Ramos (cell line): ENCODE measurements at regions not wholly inside any gene's neighbourhood (a gene's known extent, or its start where the extent isn't known, plus 50 kb on each side); places are given as distances from the start of the nearest gene placed in this dataset.
"Not testable (repeated sequence)": the region's sequence is repeated elsewhere in the genome, so short reads cannot be mapped to it uniquely, and the experiment has no call there.

Experiments
- in situ Hi-C: fragments of 300-500 bp; cut with MboI; formaldehyde crosslinking; loops from one replicate; pipeline ENCODE4 v1.14.3; 2022; ENCODE audit warnings: low sequenced_read_pairs; ENCODE audit not compliant: unreplicated experiment

- in situ Hi-C loops: no loop called here
These were observed 379.6 kb downstream of the MLLT3 start for GRCh38 chr9:20242510-20243189.

DNA sequence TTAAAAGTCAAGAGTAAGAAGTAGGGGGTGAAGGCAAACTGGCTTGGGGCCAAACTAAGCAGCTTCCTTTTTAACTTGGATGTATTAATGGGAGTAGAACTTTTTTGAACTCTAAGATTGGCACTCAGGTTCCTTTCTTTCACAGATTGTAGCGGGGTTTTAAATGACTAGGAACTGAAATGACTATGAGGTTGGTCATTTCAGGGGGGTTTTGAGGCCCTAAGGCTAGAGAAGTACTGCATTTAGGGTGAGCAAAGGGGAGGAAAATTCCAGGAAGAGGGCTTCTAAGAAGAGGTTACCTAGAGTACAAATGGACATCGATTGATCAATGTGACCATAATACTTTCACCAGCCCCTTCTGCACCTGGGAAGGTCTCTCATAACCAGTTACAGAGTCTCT is 381.8 kb downstream of the MLLT3 start:
- in situ Hi-C loops: no loop called here

DNA sequence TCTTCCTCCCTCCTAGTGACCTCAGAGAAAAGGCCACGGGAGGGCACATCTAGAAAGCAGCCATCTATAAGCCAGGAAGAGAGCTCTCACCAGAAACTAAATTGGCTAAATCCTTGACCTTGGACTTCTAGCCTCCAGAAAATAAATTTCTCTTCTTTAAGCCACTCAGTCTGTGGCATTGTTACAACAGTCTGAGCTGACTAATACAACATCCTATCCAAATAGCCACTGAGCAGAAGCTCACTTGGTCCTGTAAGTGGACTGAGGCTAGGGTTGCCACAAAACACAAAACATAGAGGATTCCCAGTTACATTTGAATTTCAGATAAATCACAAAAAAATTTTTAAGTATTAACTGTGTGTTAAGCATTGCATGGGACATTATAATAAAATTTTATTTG is 383.4 kb downstream of the MLLT3 start:
- in situ Hi-C loops: no loop called here

DNA sequence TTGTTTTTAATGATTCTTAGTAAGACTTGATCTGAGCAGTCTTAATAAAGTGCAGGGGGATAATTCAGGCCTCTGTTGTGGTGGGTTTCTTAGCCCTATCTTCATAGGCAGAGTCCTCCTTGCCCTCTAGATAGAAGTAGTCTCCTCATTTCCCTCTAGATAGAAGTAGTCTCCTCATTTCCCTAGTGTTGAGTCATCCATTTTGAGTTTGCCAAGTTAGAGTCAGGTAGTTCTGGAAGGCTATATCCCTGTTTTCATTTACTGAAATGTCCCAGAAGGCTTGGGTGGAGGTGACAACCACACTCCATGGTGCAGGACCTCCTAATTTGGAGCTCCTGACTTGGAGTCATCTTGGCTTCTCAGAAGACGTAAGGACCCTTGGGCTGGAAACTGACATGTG is 384.6 kb downstream of the MLLT3 start:
- in situ Hi-C loops: no loop called here

DNA sequence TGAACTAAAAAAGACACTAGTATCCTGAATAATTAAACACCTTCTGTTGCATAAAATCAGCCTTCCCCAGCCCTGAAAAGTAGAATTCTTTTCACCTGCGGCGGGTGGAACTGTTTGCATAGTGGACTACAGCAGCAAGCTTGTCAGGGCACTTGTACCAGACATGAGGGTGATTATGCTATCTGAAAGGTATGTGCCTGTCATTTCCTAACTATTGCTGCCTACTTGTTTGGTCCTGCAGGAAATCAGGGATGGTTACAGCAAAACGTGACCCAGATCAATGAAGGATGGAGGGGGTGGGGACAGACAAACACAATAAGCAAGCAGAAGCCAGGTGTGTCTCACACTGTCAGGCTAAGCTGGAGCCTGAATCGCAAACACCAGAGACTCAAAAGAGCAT is 385.6 kb downstream of the MLLT3 start:
- in situ Hi-C loops: no loop called here

DNA sequence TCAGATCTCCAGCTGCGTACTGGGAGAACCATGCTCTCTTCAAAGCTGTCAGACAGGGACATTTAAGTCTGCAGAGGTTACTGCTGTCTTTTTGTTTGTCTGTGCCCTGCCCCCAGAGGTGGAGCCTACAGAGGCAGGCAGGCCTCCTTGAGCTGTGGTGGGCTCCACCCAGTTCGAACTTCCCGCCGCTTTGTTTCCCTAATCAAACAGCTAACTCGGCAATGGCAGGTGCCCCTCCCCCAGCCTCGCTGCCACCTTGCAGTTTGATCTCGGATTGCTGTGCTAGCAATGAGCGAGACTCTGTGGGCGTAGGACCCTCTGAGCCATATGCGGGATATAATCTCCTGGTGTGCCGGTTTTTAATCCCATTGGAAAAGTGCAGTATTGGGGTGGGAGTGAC is 387.1 kb downstream of the MLLT3 start:
- in situ Hi-C loops: not testable (repeated sequence)

DNA sequence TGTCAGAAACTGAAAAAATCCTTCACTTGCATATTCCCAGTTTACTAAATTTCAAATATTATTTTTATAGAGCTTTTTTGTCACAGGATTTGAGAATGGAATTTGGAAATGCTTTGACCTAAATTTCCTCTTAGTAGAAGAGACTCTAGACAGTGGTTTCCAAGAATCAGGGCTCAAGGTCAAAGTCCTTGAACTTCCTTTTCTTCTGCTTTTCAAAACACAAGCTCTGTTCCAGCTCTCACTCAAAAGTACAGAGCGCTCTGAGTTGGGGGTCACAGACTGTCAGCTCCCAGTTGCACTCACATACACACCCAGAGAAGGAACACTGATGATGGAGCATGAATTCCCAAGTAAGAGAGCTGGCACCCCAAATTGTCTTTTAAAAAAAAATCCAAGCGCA is 394.2 kb downstream of the MLLT3 start:
- in situ Hi-C loops: no loop called here

DNA sequence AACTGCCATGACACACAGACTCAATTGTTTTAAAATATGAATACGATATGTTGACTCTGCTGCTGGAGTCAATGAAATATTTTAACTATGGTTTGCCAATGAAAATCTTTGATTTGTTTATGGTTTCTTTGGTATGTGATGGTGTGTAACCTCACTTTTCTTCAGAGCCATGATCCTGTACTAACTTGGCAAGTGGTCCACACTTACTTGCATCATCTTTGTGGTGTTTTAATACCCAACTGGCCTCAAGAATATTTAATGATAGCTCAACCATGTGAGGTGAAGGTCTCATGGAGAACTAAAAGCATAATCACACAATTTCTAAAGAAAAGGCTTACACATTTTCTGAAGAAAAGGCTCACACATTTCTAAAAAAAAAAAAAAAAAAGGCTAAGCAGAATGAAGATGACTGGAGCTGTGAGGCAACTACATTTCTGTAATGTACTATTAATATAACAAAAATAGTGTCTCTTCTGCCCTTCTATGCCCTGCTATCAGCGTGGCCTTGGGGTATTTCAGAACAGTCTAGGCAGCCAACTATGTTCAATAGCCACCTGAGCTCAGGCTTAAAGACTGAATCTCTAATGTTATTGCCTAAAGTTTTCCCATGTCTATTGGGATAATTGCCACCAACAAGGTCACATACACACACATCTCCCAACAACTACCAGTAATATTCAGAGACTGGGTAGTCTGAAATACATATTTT is 395.0 kb downstream of the MLLT3 start:
- in situ Hi-C loops: no loop called here

- in situ Hi-C loops: no loop called here
These were observed 396.0 kb downstream of the MLLT3 start for GRCh38 chr9:20226345-20226744.

DNA sequence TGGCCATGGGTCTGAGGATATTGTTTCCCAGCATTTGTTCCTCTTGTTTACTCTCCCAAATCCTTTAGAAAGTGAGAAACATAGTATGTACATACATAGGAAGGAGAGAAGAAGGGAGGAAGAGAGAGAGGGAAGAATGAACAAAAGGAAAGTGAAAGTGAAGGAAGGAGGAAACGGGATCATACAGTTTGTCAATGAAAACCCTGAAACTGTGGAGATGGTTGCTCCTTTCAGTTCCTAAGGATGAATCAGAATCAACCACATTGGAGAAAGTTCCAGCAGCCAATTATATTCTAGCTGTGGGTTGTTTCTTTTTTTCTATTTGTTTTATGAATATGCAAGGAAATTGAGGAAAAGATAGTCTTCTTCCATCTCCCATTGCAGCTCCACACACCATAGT is 396.5 kb downstream of the MLLT3 start:
- in situ Hi-C loops: no loop called here

GRCh38 chr9:20224756-20225155 is 397.5 kb downstream of the MLLT3 start:
- in situ Hi-C loops: no loop called here

- in situ Hi-C loops: no loop called here
These were observed 402.0 kb downstream of the MLLT3 start for GRCh38 chr9:20220286-20220685.

GRCh38 chr9:20219437-20219836 is 402.9 kb downstream of the MLLT3 start:
- in situ Hi-C loops: no loop called here

- in situ Hi-C loops: no loop called here
These were observed 404.7 kb downstream of the MLLT3 start for GRCh38 chr9:20217596-20217995.

DNA sequence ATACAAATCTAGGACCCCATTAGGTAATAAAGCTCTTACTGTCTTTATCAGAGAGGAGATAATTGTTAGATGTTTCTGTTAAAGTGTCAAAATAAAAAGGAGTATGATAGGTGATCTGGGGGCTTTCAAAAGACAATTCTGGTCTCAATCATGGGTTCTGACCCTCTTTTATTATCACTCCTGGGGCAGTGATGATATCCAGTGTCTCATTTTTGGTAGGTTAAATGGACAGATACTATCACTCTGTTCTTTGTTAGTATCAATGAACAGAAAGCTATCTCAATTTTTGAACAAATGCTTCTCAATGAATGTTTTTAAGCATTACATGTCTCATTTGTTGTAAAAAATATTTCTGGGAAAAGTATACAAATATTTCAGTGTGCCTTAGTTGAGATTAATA is 405.9 kb downstream of the MLLT3 start:
- in situ Hi-C loops: no loop called here

DNA sequence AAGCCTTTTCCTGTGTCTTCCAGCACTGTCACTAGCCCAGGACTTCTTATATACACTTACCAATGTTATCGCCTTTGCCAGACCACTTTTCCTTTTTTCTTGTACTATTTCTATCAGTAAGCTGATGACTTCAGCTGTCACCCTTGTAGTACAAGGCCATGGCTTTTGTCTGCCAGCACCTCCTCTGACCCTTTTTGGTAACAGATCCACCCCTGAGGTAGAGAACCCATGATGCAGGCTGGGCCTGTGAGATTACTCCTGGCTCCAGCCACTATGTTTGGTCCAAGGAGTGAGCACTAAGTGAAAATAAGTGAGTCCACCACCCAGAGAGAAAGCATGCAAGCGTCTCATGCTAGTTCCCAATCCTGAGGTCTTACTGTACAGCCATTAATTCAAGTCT is 406.7 kb downstream of the MLLT3 start:
- in situ Hi-C loops: no loop called here

DNA sequence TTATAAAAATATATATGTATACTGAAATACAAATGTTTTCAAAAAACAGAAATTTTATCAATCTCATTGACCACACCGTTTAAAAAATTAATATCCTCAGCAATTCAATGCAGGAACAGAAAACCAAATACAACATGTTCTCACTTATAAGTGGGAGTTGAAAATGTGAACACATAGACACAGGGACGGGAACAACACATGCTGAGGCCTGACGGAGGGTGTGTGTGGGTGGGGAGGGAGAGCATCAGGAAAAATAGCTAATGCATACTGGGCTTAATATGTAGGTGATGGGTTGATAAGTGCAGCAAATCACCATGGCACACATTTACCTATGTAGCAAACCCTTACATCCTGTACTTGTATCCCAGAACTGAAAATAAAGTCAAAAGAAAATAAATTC is 409.5 kb downstream of the MLLT3 start:
- in situ Hi-C loops: no loop called here

GRCh38 chr9:20209391-20210340 is 412.6 kb downstream of the MLLT3 start:
- in situ Hi-C loops: no loop called here

DNA sequence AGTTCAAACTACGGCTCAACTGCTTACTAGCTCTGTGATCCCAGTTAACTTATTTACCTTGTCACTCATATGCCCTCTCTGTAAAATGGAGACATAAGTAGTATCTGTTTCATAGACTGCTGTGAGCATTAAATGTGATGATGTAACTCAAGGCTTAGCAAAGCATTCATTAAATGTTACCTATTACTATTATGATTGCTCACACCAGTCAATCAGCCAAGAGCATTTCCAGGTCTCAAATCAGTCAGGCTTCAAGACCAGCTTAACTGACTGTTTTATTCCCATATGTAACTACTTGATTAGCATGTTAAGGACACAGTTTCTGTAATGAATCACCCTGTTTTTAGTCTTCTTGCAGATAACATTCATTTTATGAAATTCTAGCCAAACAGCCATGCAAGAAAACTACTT is 413.3 kb downstream of the MLLT3 start:
- in situ Hi-C loops: no loop called here

- in situ Hi-C loops: no loop called here
These were observed 414.1 kb downstream of the MLLT3 start for GRCh38 chr9:20208226-20208625.

GRCh38 chr9:20207176-20207575 is 415.1 kb downstream of the MLLT3 start:
- in situ Hi-C loops: no loop called here
